MCF 10A (cell line): ENCODE measurements at regions not wholly inside any gene's neighbourhood (a gene's known extent, or its start where the extent isn't known, plus 50 kb on each side); places are given as distances from the start of the nearest gene placed in this dataset.

Source experiments
- BruUV-seq: library from RNA; stranded (reverse); fragments of 400-500 nt; replicated peaks from 2 replicates; lab custom pipeline; 2021; lab: Mats Ljungman, UMichigan
- CTCF ChIA-PET: fragments of 300-600 bp; sonication (Branson Sonifier 250); formaldehyde crosslinking; extraction: SDS; loops from one replicate; lab custom pipeline; 2021; ENCODE audit warnings: antibody characterized with exemption, inconsistent platforms; lab: Yijun Ruan, JAX
- POLR2A ChIA-PET: fragments of 300-600, 350-650 bp; sonication (Branson Sonifier 250); formaldehyde crosslinking; extraction: SDS; loops from one replicate; lab custom pipeline; 2020; ENCODE audit warnings: antibody characterized with exemption, inconsistent platforms; lab: Yijun Ruan, JAX
- DNase-seq: peaks from one replicate; pipeline ENCODE4 v3.0.0-alpha.2; 2018; ENCODE audit not compliant: unreplicated experiment
- H3K27ac Mint-ChIP-seq: one replicate; pipeline ENCODE4 v1.8.0; 2022; ENCODE audit warnings: mild to moderate bottlenecking, low read depth, mixed read lengths; ENCODE audit not compliant: unreplicated experiment
- H3K27me3 Mint-ChIP-seq: one replicate; pipeline ENCODE4 v1.8.0; 2022; ENCODE audit warnings: mixed read lengths; ENCODE audit not compliant: insufficient read depth, unreplicated experiment
- H3K36me3 Mint-ChIP-seq: one replicate; pipeline ENCODE4 v1.8.0; 2022; ENCODE audit warnings: mild to moderate bottlenecking, moderate library complexity, mixed read lengths; ENCODE audit not compliant: insufficient read depth, unreplicated experiment
- H3K4me1 Mint-ChIP-seq: one replicate; pipeline ENCODE4 v1.8.0; 2022; ENCODE audit warnings: mixed read lengths; ENCODE audit not compliant: insufficient read depth, unreplicated experiment
- H3K4me3 Mint-ChIP-seq: one replicate; pipeline ENCODE4 v1.8.0; 2022; ENCODE audit warnings: mild to moderate bottlenecking, moderate library complexity, mixed read lengths; ENCODE audit not compliant: unreplicated experiment
- H3K9me3 Mint-ChIP-seq: one replicate; pipeline ENCODE4 v1.8.0; 2022; ENCODE audit warnings: mixed read lengths; ENCODE audit not compliant: unreplicated experiment
- CTCF ChIP-seq: fragments of 200-600 bp; IDR thresholded peaks from one replicate; pipeline ENCODE4 v1.8.0; 2022; ENCODE audit warnings: antibody characterized with exemption, mild to moderate bottlenecking; ENCODE audit not compliant: unreplicated experiment
- intact Hi-C: fragments of 100-400 bp; cut with micrococcal nuclease; formaldehyde crosslinking; loops from 2 replicates; pipeline ENCODE4 v1.14.1; 2022

- Mint-ChIP-seq H3K27me3 (no peaks in the 10 kb centered on the region), H3K36me3 (no peaks in the 10 kb centered on the region), H3K9me3 (no peaks in the 10 kb centered on the region), H3K4me3 (no peak overlapping the region), H3K4me1 (no peaks in the 10 kb centered on the region), H3K27ac (no peak overlapping the region)
- POLR2A ChIA-PET, result interaction anchor here (0.6 kb wide), 1 partner anchor 91 kb away, joined by 5 read pairs; no protein-coding TSS in a partner anchor
- TF ChIP-seq CTCF, result no peak
- BruUV-seq, result no TSS peak
- DNase-seq, result no peak
- CTCF ChIA-PET, result interaction anchor here (0.6 kb wide), 1 partner anchor 331 kb away, joined by 3 read pairs; no protein-coding TSS in a partner anchor
- intact Hi-C loops, result no loop called here
These were observed 467.0 kb upstream of the PODXL start for GRCh38 chr7:132023466-132023865.

GRCh38 chr7:132022188-132022587 is 465.8 kb upstream of the PODXL start:
- BruUV-seq, result no TSS peak
- Mint-ChIP-seq H3K9me3 (no peaks in the 10 kb centered on the region), H3K36me3 (no peaks in the 10 kb centered on the region), H3K27ac (no peak overlapping the region), H3K4me3 (no peak overlapping the region), H3K27me3 (no peaks in the 10 kb centered on the region), H3K4me1 (no peaks in the 10 kb centered on the region)
- CTCF ChIA-PET, result no interaction called here
- intact Hi-C loops, result no loop called here
- DNase-seq, result no peak
- POLR2A ChIA-PET, result interaction anchor here (0.7 kb wide), 1 partner anchor 60 kb away, joined by 3 read pairs; no protein-coding TSS in a partner anchor
- no peak for TF ChIP-seq CTCF

- CTCF ChIA-PET, result no interaction called here
- TF ChIP-seq CTCF, result no peak
- Mint-ChIP-seq H3K27ac (no peak overlapping the region), H3K9me3 (no peaks in the 10 kb centered on the region), H3K36me3 (no peaks in the 10 kb centered on the region), H3K4me1 (no peaks in the 10 kb centered on the region), H3K27me3 (no peaks in the 10 kb centered on the region), H3K4me3 (no peak overlapping the region)
- POLR2A ChIA-PET, result interaction anchor here (0.7 kb wide), 1 partner anchor 156 kb away, joined by 3 read pairs; no protein-coding TSS in a partner anchor
- BruUV-seq, result no TSS peak
- intact Hi-C loops, result no loop called here
- no peak for DNase-seq
These were observed 463.3 kb upstream of the PODXL start for GRCh38 chr7:132019703-132020102.

- CTCF ChIA-PET, result no interaction called here
These were observed 453.4 kb upstream of the PODXL start for GRCh38 chr7:132009778-132010177.

More at GRCh38 chr7:132009778-132010177, 453.4 kb upstream of the PODXL start:
- POLR2A ChIA-PET, result no interaction called here
- intact Hi-C loops, result no loop called here
- Mint-ChIP-seq H3K4me1 (no peaks in the 10 kb centered on the region), H3K27me3 (peaks cover 24% of the 10 kb centered on the region), H3K36me3 (no peaks in the 10 kb centered on the region), H3K4me3 (no peak overlapping the region), H3K9me3 (peaks cover 7% of the 10 kb centered on the region), H3K27ac (no peak overlapping the region)
- no TSS peak for BruUV-seq
- TF ChIP-seq CTCF, result no peak
- DNase-seq, result no peak
